GM19035 (cell line): ENCODE measurements at regions not wholly inside any gene's neighbourhood (a gene's known extent, or its start where the extent isn't known, plus 50 kb on each side); places are given as distances from the start of the nearest gene placed in this dataset.
"Not testable (repeated sequence)": the region's sequence is repeated elsewhere in the genome, so short reads cannot be mapped to it uniquely, and the experiment has no call there.

ENCODE experiments used
- ATAC-seq: cut with Tn5 transposase; IDR thresholded peaks from one replicate; pipeline ENCODE4 v1.9.1; 2021; ENCODE audit not compliant: unreplicated experiment

DNA sequence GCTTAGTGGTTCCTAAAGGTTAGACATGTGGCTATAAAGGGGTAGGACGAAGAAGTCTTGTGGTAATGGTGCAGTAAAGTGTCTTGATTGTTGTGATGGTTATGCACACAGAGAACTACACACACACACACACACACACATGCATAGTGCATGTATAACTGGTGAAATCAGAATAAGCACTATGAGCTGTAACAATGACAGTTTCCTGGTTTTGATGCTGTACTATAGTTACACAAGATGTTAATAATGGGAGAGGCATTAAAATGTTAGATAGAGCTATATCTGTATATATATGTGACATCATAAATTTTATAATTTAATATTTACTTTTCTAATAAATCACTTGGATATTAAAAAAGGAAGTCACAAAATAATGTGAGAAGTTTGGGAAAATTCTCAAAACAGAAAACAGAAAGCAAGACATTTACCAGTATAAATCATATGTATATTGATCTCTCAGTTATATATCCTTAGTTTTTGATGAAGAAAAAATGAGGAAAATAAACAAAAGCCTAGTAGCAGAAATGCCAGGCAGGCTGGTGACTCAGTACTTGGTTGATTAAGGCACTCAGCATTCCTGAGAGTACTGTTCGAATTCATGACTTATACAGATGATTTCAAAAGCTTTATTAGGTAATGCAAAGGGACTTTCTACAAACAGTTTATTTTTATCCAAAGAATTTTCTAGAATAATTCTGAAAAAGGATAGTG, 350.5 kb upstream of the DAB2 start:
- ATAC-seq = no peak

GRCh38 chr5:39774605-39775004, 349.8 kb upstream of the DAB2 start:
- ATAC-seq = no peak

- no peak for ATAC-seq
Measured at GRCh38 chr5:39772307-39772706, 347.5 kb upstream of the DAB2 start.

- ATAC-seq = no peak
Measured at GRCh38 chr5:39767916-39768315, 343.1 kb upstream of the DAB2 start.

- ATAC-seq = no peak
Measured at GRCh38 chr5:39765366-39765765, 340.6 kb upstream of the DAB2 start.

- ATAC-seq = no peak
Measured at GRCh38 chr5:39762761-39763160, 338.0 kb upstream of the DAB2 start.

DNA sequence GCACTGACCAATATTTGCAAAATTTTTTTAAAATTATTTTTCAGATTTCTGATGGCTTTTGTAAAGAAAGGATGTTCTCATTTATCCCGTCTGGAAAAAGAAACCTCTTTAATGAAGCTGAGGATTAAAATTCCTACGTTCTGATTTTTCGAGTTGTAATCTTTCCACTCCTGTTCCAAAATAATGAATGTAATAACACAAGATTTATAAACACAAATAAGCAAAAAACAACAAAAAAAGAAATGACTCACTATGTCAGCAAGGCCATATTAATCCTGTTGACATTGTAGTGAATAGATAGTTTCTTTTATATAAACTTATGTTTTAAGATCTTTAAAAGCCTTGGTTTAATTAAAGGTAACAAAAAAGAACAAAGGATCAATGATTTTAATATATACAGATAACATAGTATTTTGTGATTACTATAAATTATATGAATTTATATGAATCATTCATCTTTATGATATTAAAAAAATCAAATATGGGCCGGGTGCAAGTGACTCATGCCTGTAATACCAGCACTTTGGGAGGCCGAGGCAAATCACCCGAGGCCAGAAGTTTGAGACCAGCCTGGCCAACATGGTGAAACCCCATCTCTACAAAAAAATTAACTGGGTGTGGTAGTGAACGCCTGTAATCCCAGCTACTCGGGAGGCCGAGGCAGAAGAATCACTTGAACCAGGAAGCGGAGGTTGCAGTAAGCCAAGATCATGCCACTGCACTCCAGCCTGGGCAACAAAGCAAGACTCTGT, 336.6 kb upstream of the DAB2 start:
- ATAC-seq = no peak

DNA sequence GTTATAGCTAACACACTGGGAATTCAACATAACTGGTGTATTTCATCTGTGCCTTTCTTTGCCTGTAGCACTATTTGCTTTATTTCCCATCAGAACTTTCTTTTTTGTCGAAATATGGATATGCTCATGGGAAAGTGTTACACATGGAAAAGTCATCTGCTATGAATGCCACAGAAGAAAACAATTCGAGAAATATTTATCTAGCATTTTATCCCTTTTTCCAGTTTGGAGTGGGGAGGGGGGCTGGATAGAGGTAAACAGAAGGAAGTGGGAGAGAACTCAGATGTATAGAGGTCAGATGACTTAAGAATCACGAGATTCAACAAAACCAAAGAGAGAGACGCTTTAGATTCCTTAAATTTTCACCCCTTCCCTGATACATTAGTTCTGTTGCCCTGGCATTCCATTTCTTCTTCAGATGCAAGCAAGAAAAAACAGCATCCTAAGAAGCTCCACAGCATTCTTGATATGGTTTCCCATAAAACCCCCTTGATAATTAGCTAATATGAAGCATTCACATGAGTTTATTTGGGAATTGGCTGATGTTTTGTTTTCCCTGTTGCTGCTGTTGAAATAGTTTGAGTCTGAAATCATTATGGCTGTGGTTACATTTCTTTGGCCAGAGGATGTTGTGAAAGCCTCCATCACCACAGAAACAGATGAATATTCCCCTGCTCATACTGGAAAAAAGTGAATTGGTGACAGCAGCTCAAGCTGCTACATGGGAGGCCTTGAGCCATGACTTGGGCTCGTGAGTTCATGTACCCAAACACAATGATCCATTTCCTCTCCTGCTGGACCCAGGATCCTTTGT, 335.8 kb upstream of the DAB2 start:
- no peak for ATAC-seq

DNA sequence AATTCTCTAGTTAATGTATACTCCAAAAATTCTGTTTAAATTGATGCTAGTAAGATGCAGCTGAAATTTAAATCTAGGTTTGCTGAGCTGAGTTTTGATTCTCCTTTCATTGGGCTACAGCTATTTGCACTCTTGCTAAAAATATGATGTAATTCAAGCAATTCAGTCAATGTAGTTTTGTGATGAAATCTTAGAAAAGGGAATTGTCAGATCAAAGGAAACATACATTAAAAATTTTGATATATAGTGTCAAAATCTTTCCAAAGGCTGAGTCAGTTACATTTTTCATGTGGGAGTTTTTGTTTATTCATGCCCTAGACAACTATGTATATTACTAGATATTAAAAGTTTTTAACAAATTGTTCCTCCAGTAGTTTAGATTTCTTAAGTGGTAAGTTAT, 334.9 kb upstream of the DAB2 start:
- ATAC-seq = no peak

DNA sequence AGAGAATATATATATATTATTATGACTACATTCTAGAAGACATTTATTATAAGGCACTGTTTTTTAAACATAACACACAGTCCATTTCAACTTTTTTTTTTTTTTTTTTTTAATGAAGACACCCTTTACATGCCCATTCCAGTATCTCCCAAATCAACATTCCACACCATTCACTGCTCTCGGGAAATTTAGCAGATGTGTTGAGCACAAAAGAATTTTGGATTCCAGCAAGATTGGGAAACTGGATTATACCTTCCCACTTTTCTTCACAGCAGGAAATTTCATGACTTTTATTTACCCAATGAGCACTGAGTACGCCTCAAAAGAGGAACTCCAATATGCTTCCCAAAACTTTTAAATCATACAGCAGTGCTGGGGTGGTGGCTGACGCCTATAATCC, 333.6 kb upstream of the DAB2 start:
- ATAC-seq = no peak

DNA sequence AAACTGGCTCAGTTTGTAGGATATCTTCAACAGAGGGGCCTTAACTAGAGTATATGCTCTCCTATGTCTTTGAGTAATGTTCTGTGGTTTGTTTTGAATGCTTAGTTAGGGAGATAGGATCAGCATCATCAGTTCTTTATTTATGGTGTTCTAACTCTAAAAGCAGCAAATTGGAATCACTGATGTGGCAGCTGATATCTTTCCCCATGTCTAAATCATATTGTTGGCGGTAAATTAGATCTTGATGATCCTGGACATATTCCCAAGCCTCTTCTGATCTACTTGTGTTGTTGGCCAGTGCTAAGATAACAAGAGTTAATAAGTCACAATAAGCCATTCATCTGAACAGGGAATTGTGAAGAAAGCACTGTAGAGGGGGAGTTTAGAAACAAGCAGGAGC, 332.4 kb upstream of the DAB2 start:
- no peak for ATAC-seq

GRCh38 chr5:39755986-39756385, 331.2 kb upstream of the DAB2 start:
- no peak for ATAC-seq

DNA sequence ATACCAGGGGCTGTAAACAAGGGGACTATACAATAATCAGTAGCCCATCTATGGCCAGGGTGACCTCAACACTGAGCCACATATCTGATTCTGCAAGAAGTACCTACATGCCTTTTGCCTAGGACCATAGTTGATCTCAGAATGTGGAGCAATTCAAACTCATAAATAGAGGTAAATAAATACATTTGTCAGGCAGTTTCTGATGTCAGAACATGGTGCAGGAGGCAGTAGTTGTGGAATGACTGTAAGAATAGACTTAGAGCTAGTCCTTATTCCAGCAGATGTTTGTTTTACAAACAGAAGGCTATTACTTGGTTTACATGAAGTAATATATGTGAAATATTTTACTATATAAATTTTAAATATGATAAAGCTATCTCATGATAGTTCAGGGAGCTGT, 330.7 kb upstream of the DAB2 start:
- no peak for ATAC-seq

DNA sequence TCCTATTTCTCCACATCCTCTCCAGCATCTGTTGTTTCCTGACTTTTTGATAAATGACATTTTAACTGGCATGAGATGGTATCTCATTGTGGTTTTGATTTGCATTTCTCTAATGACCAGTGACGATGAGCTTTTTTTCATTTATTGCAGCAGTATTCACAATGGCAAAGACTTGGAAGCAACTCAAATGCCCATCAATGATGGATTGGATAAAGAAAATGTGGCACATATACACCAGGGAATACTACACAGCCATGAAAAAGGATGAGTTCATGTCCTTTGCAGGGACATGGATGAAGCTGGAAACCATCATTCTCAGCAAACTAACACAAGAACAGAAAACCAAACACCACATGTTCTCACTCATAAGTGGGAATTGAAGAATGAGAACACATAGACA, 329.0 kb upstream of the DAB2 start:
- not testable (repeated sequence) for ATAC-seq

DNA sequence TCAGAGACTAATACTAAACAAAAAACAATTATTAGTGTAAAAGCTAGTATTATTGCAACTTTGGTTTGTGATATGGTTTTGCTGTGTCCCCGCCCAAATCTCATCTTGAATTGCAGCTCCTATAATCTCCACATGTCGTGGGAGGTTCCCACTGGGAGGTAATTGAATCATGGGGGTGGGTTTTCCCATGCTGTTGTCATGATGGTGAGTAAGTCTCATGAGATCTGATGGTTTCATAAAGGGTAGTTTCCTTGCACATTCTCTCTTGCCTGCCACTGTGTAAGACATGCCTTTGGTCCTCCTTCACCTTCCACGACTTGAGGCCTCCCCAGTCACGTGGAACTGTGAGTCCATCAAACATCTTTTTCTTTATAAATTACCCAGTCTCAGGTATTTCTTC, 325.9 kb upstream of the DAB2 start:
- ATAC-seq = no peak

- ATAC-seq = no peak
Measured at GRCh38 chr5:39742916-39743315, 318.1 kb upstream of the DAB2 start.

DNA sequence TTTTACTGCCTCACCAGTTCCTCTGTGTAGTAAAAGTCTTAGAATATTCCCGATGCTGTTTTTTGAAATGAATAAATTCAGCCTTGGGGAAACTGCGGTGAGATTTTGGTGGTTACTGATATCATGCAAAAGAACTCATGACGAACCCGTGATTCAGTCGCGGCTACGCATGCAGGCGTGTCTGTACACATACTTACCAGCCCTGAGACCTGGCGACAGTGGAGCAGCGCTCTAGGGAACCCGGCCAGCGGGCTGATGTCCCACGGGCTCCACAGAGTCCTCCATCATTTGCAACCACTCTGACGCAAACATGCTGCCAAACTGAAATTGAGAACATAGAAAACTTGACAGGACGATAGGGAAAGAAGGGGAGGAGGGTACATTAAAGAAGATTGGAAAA, 315.6 kb upstream of the DAB2 start:
- no peak for ATAC-seq

GRCh38 chr5:39732166-39732565, 307.4 kb upstream of the DAB2 start:
- ATAC-seq = no peak

GRCh38 chr5:39730699-39731098, 305.9 kb upstream of the DAB2 start:
- no peak for ATAC-seq

DNA sequence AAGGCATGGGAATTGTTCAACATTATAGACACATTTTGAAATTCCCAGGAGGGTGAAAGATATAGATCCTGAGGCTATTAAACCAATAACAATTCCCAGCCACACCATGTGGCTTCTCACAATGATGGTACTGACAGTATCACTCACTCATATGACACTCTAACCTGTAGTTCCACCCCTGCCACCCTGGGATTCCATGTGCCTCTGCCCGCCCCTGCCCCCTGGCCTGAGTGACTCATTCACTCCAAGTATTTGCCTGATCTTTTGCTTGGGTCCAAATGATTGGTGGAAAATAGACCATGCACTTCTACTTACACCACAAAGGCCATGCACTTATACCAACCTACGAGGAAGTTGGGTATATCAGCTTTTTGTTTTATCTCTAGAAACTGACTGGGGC, 305.2 kb upstream of the DAB2 start:
- no peak for ATAC-seq

DNA sequence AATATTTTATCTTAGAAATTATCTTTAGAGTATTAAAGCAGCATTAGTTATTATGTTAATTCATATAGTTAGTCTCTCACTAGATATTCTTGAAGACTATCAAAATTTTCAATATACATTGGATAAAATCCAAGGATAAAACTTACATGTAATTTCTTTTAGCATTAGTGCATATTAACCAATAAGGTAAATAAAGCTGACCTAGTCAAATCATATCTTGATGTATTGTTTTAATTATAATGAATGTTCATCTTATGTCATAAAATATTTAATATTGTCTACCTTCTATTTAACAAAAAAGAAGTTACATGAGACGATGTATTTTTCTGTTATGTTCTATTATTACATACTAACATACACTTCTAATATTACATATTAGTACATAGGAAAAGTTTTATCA, 301.7 kb upstream of the DAB2 start:
- no peak for ATAC-seq

- ATAC-seq = no peak
Measured at GRCh38 chr5:39721394-39721793, 296.6 kb upstream of the DAB2 start.
